ENCODE measurements at regions not wholly inside any gene's neighbourhood (a gene's known extent, or its start where the extent isn't known, plus 50 kb on each side); places are given as distances from the start of the nearest gene placed in this dataset.

GRCh38 chr18:5738526-5738925, 156.8 kb downstream of the TMEM200C start:
- TF ChIP-seq POLR2AphosphoS5 (IDR thresholded peaks at IDR 0.05): no peak
- TF ChIP-seq POLR2A (IDR thresholded peaks at IDR 0.05): no peak
- no peak for TF ChIP-seq EP300 (IDR thresholded peaks at IDR 0.05; ENCODE audit: low read depth)
- TF ChIP-seq CTCF (IDR thresholded peaks at IDR 0.05): no peak
- Histone ChIP-seq H3K27ac (no peak overlapping the region), H3K9me3 (no peaks in the 10 kb centered on the region), H3K36me3 (no peaks in the 10 kb centered on the region), H3K27me3 (no peaks in the 10 kb centered on the region), H3K4me1 (no peaks in the 10 kb centered on the region), H3K4me3 (no peak overlapping the region)
- no peak for DNase-seq
- intact Hi-C loops (cut with DNase I; ENCODE audit: low total_unique reads) (no loop called here), in situ Hi-C loops (cut with MboI; ENCODE audit: low pct_ligation_motif_present in 1 of 4, low pct_unique_long_range_greater_than_20kb in 1 of 4, low sequenced_read_pairs in 3 of 4) (no loop called here)
- WGBS, 2 donors (ENCODE audit: low coverage in 1 of 2): 61 to 69% methylated on average over 4 of the region's 4 CpGs

- Histone ChIP-seq H3K27ac (no peak overlapping the region), H3K4me1 (no peaks in the 10 kb centered on the region), H3K4me3 (no peak overlapping the region), H3K27me3 (no peaks in the 10 kb centered on the region), H3K36me3 (no peaks in the 10 kb centered on the region), H3K9me3 (no peaks in the 10 kb centered on the region)
- WGBS, 2 donors (ENCODE audit: low coverage in 1 of 2): 80 to 90% methylated on average over 1 to 7 of the region's 7 CpGs
- in situ Hi-C loops (cut with MboI; ENCODE audit: low pct_ligation_motif_present in 1 of 4, low pct_unique_long_range_greater_than_20kb in 1 of 4, low sequenced_read_pairs in 3 of 4) (no loop called here), intact Hi-C loops (cut with DNase I; ENCODE audit: low total_unique reads) (no loop called here)
- no peak for DNase-seq
- no peak for TF ChIP-seq EP300 (IDR thresholded peaks at IDR 0.05; ENCODE audit: low read depth)
- TF ChIP-seq CTCF (IDR thresholded peaks at IDR 0.05): no peak
- TF ChIP-seq POLR2A (IDR thresholded peaks at IDR 0.05): no peak
- no peak for TF ChIP-seq POLR2AphosphoS5 (IDR thresholded peaks at IDR 0.05)
These were observed 163.0 kb downstream of the TMEM200C start for GRCh38 chr18:5732318-5732717.

GRCh38 chr18:5729983-5730699, 165.2 kb downstream of the TMEM200C start:
- in situ Hi-C loops (cut with MboI; ENCODE audit: low pct_ligation_motif_present in 1 of 4, low pct_unique_long_range_greater_than_20kb in 1 of 4, low sequenced_read_pairs in 3 of 4) (no loop called here), intact Hi-C loops (cut with DNase I; ENCODE audit: low total_unique reads) (no loop called here)
- no peak for TF ChIP-seq POLR2A (IDR thresholded peaks at IDR 0.05)
- no peaks in the 10 kb centered on the region for H3K4me1 ChIP-seq
- no peak overlapping the region for H3K27ac ChIP-seq
- H3K36me3 ChIP-seq: no peaks in the 10 kb centered on the region
- H3K27me3 ChIP-seq: no peaks in the 10 kb centered on the region
- DNase-seq: peak; percentile 14
- 50 to 54% methylated on average over 2 to 6 of the region's 6 CpGs for WGBS, 2 donors (ENCODE audit: low coverage in 1 of 2)
- no peak overlapping the region for H3K4me3 ChIP-seq
- H3K9me3 ChIP-seq: no peaks in the 10 kb centered on the region

- in situ Hi-C loops (cut with MboI; ENCODE audit: low pct_ligation_motif_present in 1 of 4, low pct_unique_long_range_greater_than_20kb in 1 of 4, low sequenced_read_pairs in 3 of 4): no loop called here
- no peak overlapping the region for H3K27ac ChIP-seq
- no peak overlapping the region for H3K4me3 ChIP-seq
- no peak for DNase-seq
- H3K9me3 ChIP-seq: no peaks in the 10 kb centered on the region
- H3K27me3 ChIP-seq: no peaks in the 10 kb centered on the region
- H3K36me3 ChIP-seq: no peaks in the 10 kb centered on the region
- H3K4me1 ChIP-seq: no peaks in the 10 kb centered on the region
- 41 to 44% methylated on average over 4 to 5 of the region's 5 CpGs for WGBS, 2 donors (ENCODE audit: low coverage in 1 of 2)
- intact Hi-C loops (cut with DNase I; ENCODE audit: low total_unique reads): no loop called here
- no peak for TF ChIP-seq POLR2A (IDR thresholded peaks at IDR 0.05)
These were observed 166.8 kb downstream of the TMEM200C start for GRCh38 chr18:5728531-5728930.

GRCh38 chr18:5726011-5726410, 169.3 kb downstream of the TMEM200C start:
- no peak for TF ChIP-seq CTCF (IDR thresholded peaks at IDR 0.05)
- TF ChIP-seq EP300 (IDR thresholded peaks at IDR 0.05; ENCODE audit: low read depth): no peak
- no peak for TF ChIP-seq POLR2A (IDR thresholded peaks at IDR 0.05)
- intact Hi-C loops (cut with DNase I; ENCODE audit: low total_unique reads) (no loop called here), in situ Hi-C loops (cut with MboI; ENCODE audit: low pct_ligation_motif_present in 1 of 4, low pct_unique_long_range_greater_than_20kb in 1 of 4, low sequenced_read_pairs in 3 of 4) (no loop called here)
- DNase-seq: no peak
- no peak overlapping the region for H3K4me3 ChIP-seq
- H3K36me3 ChIP-seq: no peaks in the 10 kb centered on the region
- H3K27ac ChIP-seq: no peak overlapping the region
- no peaks in the 10 kb centered on the region for H3K27me3 ChIP-seq
- no peaks in the 10 kb centered on the region for H3K4me1 ChIP-seq
- H3K9me3 ChIP-seq: no peaks in the 10 kb centered on the region

Measured in transverse colon (tissue), 4 donors.